NT2/D1 (cell line): ENCODE measurements at regions not wholly inside any gene's neighbourhood (a gene's known extent, or its start where the extent isn't known, plus 50 kb on each side); places are given as distances from the start of the nearest gene placed in this dataset.

ENCODE experiments used
- SUZ12 ChIP-seq: IDR thresholded peaks from 2 replicates; pipeline ENCODE4 v1.6.1; 2011; ENCODE audit not compliant: insufficient read length, insufficient read depth; ENCODE audit errors: extremely low read depth
- YY1 ChIP-seq: IDR thresholded peaks from 2 replicates; pipeline ENCODE4 v1.6.1; 2011; ENCODE audit not compliant: insufficient read length, insufficient read depth
- ZNF274 ChIP-seq: IDR thresholded peaks from 2 replicates; pipeline ENCODE4 v1.6.1; 2011; ENCODE audit warnings: mild to moderate bottlenecking, low read depth, low read length

- TF ChIP-seq YY1, result no peak
- TF ChIP-seq ZNF274, result no peak
- TF ChIP-seq SUZ12, result no peak
Observed at GRCh38 chr21:38989745-38990423, 184.2 kb downstream of the ETS2 start.
